SIG-M5 (cell line): ENCODE measurements at regions not wholly inside any gene's neighbourhood (a gene's known extent, or its start where the extent isn't known, plus 50 kb on each side); places are given as distances from the start of the nearest gene placed in this dataset.
"Not testable (repeated sequence)": the region's sequence is repeated elsewhere in the genome, so short reads cannot be mapped to it uniquely, and the experiment has no call there.

Experiments used
- DNase-seq: peaks from one replicate; lab custom pipeline; 2025; lab: John Stamatoyannopoulos, UW

GRCh38 chr14:66273261-66273832 is 212.8 kb upstream of the CCDC196 start:
- no peak for DNase-seq

- not testable (repeated sequence) for DNase-seq
Measured at GRCh38 chr14:66278418-66278817, 207.8 kb upstream of the CCDC196 start.

GRCh38 chr14:66281036-66281776 is 205.0 kb upstream of the CCDC196 start:
- DNase-seq, result no peak

GRCh38 chr14:66284346-66284745 is 201.8 kb upstream of the CCDC196 start:
- no peak for DNase-seq

- no peak for DNase-seq
Measured at GRCh38 chr14:66288511-66288910, 197.7 kb upstream of the CCDC196 start.

- no peak for DNase-seq
Measured at GRCh38 chr14:66291756-66292155, 194.4 kb upstream of the CCDC196 start.

- DNase-seq, result no peak
Measured at GRCh38 chr14:66293533-66294105, 192.6 kb upstream of the CCDC196 start.

- DNase-seq, result no peak
Measured at GRCh38 chr14:66295386-66295785, 190.8 kb upstream of the CCDC196 start.

- DNase-seq, result no peak
Measured at GRCh38 chr14:66300886-66301285, 185.3 kb upstream of the CCDC196 start.

- DNase-seq, result no peak
Measured at GRCh38 chr14:66306101-66306500, 180.1 kb upstream of the CCDC196 start.

- no peak for DNase-seq
Measured at GRCh38 chr14:66311058-66311457, 175.1 kb upstream of the CCDC196 start.

- DNase-seq, result no peak
Measured at GRCh38 chr14:66311990-66312389, 174.2 kb upstream of the CCDC196 start.

- DNase-seq, result no peak
Measured at GRCh38 chr14:66312451-66312850, 173.7 kb upstream of the CCDC196 start.

GRCh38 chr14:66315098-66315497 is 171.1 kb upstream of the CCDC196 start:
- no peak for DNase-seq

- DNase-seq, result no peak
Measured at GRCh38 chr14:66315548-66315947, 170.6 kb upstream of the CCDC196 start.

GRCh38 chr14:66322564-66322963 is 163.6 kb upstream of the CCDC196 start:
- DNase-seq, result no peak

GRCh38 chr14:66330228-66330627 is 155.9 kb upstream of the CCDC196 start:
- no peak for DNase-seq

GRCh38 chr14:66330916-66331315 is 155.3 kb upstream of the CCDC196 start:
- no peak for DNase-seq

GRCh38 chr14:66333293-66333692 is 152.9 kb upstream of the CCDC196 start:
- not testable (repeated sequence) for DNase-seq

GRCh38 chr14:66341239-66341638 is 144.9 kb upstream of the CCDC196 start:
- no peak for DNase-seq

GRCh38 chr14:66345986-66346385 is 140.2 kb upstream of the CCDC196 start:
- DNase-seq, result no peak

GRCh38 chr14:66351310-66351709 is 134.9 kb upstream of the CCDC196 start:
- no peak for DNase-seq

GRCh38 chr14:66359500-66359899 is 126.7 kb upstream of the CCDC196 start:
- no peak for DNase-seq
